Left cardiac atrium (tissue), 4 donors: ENCODE measurements at regions not wholly inside any gene's neighbourhood (a gene's known extent, or its start where the extent isn't known, plus 50 kb on each side); places are given as distances from the start of the nearest gene placed in this dataset.
A peak's percentile ranks its signal among the peaks of the same experiment; 100 is the strongest.
"Not testable (repeated sequence)": the region's sequence is repeated elsewhere in the genome, so short reads cannot be mapped to it uniquely, and the experiment has no call there.

ENCODE experiments used
- ATAC-seq, 2 donors: fragments of 200-7000 bp; cut with Tn5 transposase; one replicate each; pipeline ENCODE4 v1.9.1; 2020; ENCODE audit warnings: mild to moderate bottlenecking in 2 of 2, moderate library complexity in 2 of 2
- DNase-seq: peaks from one replicate; pipeline ENCODE4 v3.0.0-alpha.2; 2020
- intact Hi-C, 2 donors: fragments of 100-400 bp; cut with DNase I; formaldehyde crosslinking; loops; one replicate each; pipeline versions ENCODE4 v1.14.1 to v1.15.1; 2022 to 2023
- donor health status: DM: no; HTN: yes; CAD: no.
- donor health status: DM: no; HTN: yes; CAD: no; lungs with severe emphysema.
- donor health status: DM: yes; HTN: yes; CAD: no.
- donor health status: Dilated cardiomyopathy.

GRCh38 chr17:20868662-20869007 lies 174.2 kb downstream of the USP22 start:
- ATAC-seq, DNase-seq, intact Hi-C loops: not testable (repeated sequence)

- intact Hi-C loops, ATAC-seq, DNase-seq: not testable (repeated sequence)
Observed at GRCh38 chr17:20873173-20873572, 169.6 kb downstream of the USP22 start.

- DNase-seq, ATAC-seq, intact Hi-C loops: not testable (repeated sequence)
Observed at GRCh38 chr17:20873688-20874328, 169.0 kb downstream of the USP22 start.

- DNase-seq, intact Hi-C loops, ATAC-seq: not testable (repeated sequence)
Observed at GRCh38 chr17:20877384-20877783, 165.4 kb downstream of the USP22 start.

- ATAC-seq (no peak), DNase-seq (no peak)
- intact Hi-C loops: no loop called here
Observed at GRCh38 chr17:20890338-20890737, 152.5 kb downstream of the USP22 start.

GRCh38 chr17:20895426-20895825 lies 147.4 kb downstream of the USP22 start:
- DNase-seq, ATAC-seq, intact Hi-C loops: not testable (repeated sequence)

GRCh38 chr17:20896153-20896649 lies 146.6 kb downstream of the USP22 start:
- peak; percentile 70 to 76 for ATAC-seq
- DNase-seq: peak; percentile 27
- intact Hi-C loops: no loop called here

- intact Hi-C loops, DNase-seq, ATAC-seq: not testable (repeated sequence)
Observed at GRCh38 chr17:20898726-20899125, 144.1 kb downstream of the USP22 start.

- ATAC-seq, DNase-seq, intact Hi-C loops: not testable (repeated sequence)
Observed at GRCh38 chr17:20902496-20902895, 140.3 kb downstream of the USP22 start.

- intact Hi-C loops, DNase-seq, ATAC-seq: not testable (repeated sequence)
Observed at GRCh38 chr17:20903549-20903948, 139.3 kb downstream of the USP22 start.

- peak; percentile 99 to 100 for ATAC-seq
- intact Hi-C loops: no loop called here
- DNase-seq: peak; percentile 92
Observed at GRCh38 chr17:20908313-20909267, 134.2 kb downstream of the USP22 start.

- DNase-seq (no peak), ATAC-seq (no peak)
- intact Hi-C loops: loop anchor here in 1 of 2 donors (5.0 kb wide), 1 partner anchor 78 kb away; no protein-coding TSS in a partner anchor
Observed at GRCh38 chr17:20914658-20915057, 128.2 kb downstream of the USP22 start.

- intact Hi-C loops: no loop called here
- DNase-seq (no peak), ATAC-seq (no peak)
Observed at GRCh38 chr17:20916383-20916782, 126.4 kb downstream of the USP22 start.

- ATAC-seq, intact Hi-C loops, DNase-seq: not testable (repeated sequence)
Observed at GRCh38 chr17:20917610-20918306, 125.1 kb downstream of the USP22 start.

GRCh38 chr17:20920095-20920814 lies 122.6 kb downstream of the USP22 start:
- no peak for DNase-seq
- ATAC-seq: peak in 1 of 2 donors; percentile 60
- intact Hi-C loops: no loop called here

GRCh38 chr17:20920815-20921199 lies 122.0 kb downstream of the USP22 start:
- intact Hi-C loops: no loop called here
- ATAC-seq (peak in 1 of 2 donors; percentile 91), DNase-seq (no peak)

- peak; percentile 48 for DNase-seq
- intact Hi-C loops: no loop called here
- ATAC-seq: peak in 1 of 2 donors; percentile 76
Observed at GRCh38 chr17:20922128-20922670, 120.6 kb downstream of the USP22 start.

- ATAC-seq (no peak), DNase-seq (no peak)
- intact Hi-C loops: no loop called here
Observed at GRCh38 chr17:20924306-20924705, 118.5 kb downstream of the USP22 start.
